ACHN (cell line): ENCODE measurements at regions not wholly inside any gene's neighbourhood (a gene's known extent, or its start where the extent isn't known, plus 50 kb on each side); places are given as distances from the start of the nearest gene placed in this dataset.
"Not testable (repeated sequence)": the region's sequence is repeated elsewhere in the genome, so short reads cannot be mapped to it uniquely, and the experiment has no call there.

Experiments
- DNase-seq: peaks from one replicate; pipeline ENCODE4 v3.0.0-alpha.2; 2015
- in situ Hi-C: cut with HindIII; loops from 2 replicates; pipeline ENCODE4 v1.10.0; 2017; ENCODE audit warnings: low sequenced_read_pairs, low pct_ligation_motif_present, low pct_unique_long_range_greater_than_20kb

DNA sequence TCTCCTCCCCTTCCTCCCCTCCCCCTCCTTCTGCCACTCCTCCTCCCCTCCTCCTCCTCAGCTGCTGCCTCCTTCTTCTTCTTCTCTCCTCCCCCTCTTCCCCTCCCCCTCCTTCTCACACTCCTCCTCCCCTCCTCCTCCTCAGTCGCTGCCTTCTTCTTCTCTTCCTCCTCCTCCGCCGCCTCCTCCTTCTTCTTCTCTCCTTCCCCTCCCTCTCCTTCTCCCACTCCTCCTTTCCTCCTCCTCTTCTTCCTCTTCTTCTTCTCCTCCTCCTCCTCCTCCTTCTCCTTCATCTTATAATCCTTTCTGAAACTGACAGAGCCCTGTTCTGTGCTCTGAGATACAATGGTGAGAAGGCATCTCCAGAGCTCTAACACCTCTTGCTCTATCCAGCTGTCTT, 73.1 kb upstream of the DCD start:
- in situ Hi-C loops: no loop called here
- no peak for DNase-seq

DNA sequence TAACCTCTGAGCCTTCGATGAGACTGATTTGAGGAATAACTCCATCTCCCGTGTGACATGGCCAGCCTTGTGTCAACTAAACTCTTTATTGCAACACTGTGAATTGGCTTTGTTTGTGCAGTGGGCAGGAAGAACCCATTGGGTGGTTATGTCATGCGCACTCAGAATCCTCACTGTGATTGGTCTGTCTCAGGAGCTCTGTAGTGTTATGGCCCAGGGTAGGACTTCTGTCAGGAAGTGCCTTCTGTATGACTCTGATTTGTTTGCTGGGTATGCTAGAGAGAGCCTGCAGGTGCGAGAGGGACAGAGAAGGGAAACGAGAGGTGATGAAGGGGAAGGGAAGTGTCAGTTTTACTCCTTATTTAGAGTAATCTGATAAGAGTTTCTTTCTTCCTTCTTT, 71.5 kb upstream of the DCD start:
- no peak for DNase-seq
- in situ Hi-C loops: no loop called here

DNA sequence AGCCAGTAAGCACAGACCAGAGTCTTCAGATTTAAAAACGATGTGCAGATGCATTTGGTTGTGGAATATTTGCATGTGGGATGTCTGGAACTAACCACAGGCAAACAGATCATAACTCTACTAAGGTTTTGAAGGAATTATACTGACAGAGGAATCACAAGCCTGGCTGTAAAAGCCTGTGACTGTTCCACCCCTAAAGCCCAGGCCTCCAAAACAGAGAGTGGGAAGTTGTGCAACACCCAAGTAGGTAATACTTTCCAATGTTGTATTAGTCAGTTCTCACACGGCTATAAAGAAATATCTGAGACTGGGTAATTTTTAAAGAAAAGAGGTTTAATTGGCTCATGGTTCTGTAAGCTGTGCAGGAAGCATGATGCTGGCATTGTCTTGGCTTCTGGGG, 68.1 kb upstream of the DCD start:
- in situ Hi-C loops: no loop called here
- DNase-seq: no peak

DNA sequence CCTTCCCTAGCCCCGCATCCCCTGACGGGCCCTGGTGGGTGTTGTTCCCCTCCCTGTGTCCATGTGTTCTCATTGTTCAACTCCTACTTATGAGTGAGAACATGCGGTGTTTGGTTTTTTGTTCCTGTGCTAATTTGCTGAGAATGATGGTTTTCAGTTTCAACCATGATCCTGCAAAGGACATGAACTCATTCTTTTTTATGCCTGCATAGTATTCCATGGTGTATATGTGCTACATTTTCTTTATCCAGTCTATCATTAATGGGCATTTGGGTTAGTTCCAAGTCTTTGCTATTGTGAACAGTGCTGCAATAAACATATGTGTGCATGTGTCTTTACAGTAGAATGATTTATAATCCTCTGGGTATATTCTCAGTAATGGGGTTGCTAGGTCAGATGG, 65.7 kb upstream of the DCD start:
- DNase-seq, in situ Hi-C loops: not testable (repeated sequence)

DNA sequence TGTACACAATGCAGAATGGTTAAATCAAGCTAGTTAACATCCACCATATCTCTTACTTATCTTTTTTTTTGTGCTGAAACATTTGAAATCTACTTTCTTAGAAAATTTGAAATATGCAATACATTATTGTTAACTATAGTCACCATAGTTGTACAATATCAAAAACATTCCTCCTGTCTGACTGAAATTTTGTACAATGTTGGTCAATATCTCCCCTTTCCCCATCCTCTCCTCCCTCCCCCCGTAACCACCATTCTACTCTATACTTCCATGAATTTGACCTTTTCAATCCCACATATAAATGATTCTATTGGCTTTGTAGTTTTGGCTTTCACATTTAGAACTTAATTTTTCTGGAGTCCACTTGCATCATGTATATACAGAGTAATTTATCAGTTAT, 63.5 kb upstream of the DCD start:
- DNase-seq: no peak
- in situ Hi-C loops: no loop called here

DNA sequence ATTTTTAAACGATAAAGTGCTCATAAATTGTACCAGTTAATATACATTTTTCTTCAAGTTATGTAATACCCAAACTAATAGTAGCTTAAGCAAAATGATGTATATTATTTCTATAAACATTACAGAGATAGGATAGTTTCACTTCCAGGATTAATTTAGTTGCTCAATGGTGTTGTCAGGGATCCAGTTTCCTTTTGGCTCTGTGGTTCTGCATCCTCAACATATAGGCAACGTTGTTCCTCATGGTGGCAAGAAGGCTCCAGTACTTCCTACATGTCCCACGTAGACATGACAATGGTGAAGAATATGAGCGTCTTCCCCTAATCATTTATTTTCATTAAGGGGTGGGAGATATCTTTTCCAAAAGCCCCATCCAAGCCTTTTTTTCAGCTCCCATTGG, 60.7 kb upstream of the DCD start:
- in situ Hi-C loops: no loop called here
- no peak for DNase-seq

DNA sequence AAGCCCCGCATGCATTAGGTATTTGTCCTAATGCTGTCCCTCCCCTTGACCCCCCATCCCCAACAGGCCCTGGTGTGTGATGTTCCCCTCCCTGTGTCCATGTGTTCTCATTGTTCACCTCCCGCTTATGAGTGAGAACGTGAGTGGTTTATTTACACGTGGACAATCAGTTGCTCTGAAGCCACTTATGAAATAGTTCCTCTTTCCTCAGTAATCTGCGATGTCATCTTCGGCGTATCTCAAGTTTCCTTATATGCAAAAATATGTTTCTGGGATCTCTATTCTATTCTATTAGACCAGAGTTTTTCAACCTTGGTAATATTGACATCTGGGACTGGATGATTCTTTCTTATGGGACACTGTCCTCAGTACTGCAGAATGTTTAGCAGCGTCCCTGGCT, 56.0 kb upstream of the DCD start:
- DNase-seq: no peak
- in situ Hi-C loops: no loop called here

DNA sequence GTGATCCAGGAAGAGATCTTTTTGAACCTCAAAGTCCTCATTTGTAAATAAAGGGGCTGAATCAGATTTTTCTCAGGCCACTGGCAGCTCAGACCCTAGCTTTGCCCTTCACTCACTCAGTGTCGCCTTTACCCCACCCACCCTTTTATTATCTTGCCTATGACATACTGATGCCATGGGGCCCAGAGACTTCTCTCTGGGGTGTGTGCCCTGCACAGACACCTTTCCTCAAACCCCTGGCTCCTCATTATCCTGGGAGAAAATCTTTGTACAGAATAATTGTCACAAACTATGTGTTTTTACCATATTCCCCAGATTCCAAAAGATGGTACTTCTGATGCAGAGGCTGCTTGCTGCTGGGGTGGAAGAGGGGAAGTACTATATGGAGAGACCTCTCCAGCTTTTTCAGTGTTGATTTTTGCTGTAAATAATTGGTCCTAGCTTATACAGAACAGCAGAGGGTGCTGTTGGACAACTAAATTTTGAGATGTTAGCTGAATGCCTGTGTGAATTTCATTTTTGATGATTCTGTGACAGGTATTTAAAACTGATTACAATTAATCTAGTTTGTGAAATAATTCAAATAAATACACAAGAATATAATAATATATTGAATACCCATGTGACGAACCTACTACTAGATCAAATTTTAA, 53.9 kb upstream of the DCD start:
- in situ Hi-C loops: no loop called here
- peak; percentile 62 for DNase-seq

DNA sequence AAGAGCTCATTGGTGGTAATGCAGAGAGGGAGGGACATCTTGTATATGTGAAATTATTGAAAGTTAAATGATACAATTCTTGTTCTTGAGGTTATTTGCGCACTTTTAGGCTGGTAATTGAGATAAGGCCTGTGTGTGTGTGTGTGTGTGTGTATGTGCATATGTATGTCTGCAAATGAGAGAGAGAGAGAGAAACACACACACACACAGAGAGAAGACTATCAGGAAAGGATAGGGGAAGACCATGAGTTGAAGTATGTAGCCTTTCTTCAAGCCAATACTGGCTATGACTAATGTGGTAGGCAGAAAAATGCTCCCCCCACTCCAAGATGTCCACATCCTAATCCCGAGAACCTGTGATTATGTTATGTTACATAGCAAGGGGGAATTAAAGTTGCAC, 52.7 kb upstream of the DCD start:
- no peak for DNase-seq
- in situ Hi-C loops: no loop called here

DNA sequence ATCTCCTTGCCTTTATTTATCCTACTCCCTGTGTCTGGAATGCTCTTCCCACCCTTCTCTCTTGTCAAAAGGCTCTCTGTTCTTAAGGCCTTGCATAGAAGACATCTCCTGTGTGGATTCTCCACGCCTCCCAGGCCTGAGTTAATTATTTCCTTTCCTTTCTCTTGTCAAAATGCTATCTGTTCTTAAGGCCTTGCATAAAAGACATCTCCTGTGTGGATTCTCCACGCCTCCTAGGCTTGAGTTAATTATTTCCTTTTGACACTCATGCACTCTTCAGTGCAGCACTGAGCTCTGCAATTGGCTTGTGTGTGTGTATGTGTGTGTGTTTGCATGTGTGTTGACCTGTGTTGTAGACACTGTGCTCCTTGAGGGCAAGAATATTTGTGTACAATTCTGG, 52.1 kb upstream of the DCD start:
- in situ Hi-C loops: no loop called here
- DNase-seq: peak; percentile 11
